Fibroblast of villous mesenchyme (primary cell): ENCODE measurements at regions not wholly inside any gene's neighbourhood (a gene's known extent, or its start where the extent isn't known, plus 50 kb on each side); places are given as distances from the start of the nearest gene placed in this dataset.
A peak's percentile ranks its signal among the peaks of the same experiment; 100 is the strongest.

Experiments
- DNase-seq: peaks from one replicate; pipeline ENCODE4 v3.0.0-alpha.2; 2010; ENCODE audit warnings: low read depth
- H3K4me3 ChIP-seq: 2 replicates; pipeline ENCODE4 v1.5.1; 2011; ENCODE audit warnings: low read depth, mild to moderate bottlenecking, low read length
- TF ChIP-seq, protein P1 (sequence below): IDR thresholded peaks from 2 replicates; pipeline ENCODE4 v1.5.1; 2012; ENCODE audit warnings: low read depth, mild to moderate bottlenecking, low read length; ENCODE audit not compliant: insufficient read depth

DNA sequence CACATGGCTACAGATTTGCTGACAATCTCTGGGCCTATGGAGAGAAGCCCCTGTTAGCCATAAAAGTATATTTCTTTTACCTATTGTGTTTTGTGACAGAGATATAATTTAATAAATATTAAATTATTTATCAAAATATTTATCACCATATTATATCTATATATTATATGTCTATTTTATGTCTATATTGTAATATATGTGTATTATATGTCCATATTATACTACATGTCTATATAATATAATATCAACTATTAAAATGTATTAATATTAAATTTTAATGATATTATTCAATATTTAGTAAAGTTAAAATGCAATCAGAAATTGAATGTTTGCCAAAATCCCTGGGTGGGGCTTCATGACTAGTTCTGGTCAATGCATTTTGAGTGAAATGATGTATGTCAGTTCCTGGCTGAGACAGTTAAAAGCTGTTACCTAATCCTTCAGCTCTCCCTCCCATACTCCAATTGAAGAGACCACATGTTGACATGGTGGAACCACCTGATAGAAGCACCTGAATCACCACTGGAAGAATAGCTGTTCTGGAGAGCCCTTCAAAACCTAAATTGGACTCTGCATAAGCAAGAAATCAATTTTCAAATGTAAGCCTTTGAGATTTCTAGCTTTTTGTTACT lies 357.3 kb upstream of the DDHD1 start:
- DNase-seq = no peak
- no peak overlapping the region for H3K4me3 ChIP-seq
- TF ChIP-seq, protein P1, sequence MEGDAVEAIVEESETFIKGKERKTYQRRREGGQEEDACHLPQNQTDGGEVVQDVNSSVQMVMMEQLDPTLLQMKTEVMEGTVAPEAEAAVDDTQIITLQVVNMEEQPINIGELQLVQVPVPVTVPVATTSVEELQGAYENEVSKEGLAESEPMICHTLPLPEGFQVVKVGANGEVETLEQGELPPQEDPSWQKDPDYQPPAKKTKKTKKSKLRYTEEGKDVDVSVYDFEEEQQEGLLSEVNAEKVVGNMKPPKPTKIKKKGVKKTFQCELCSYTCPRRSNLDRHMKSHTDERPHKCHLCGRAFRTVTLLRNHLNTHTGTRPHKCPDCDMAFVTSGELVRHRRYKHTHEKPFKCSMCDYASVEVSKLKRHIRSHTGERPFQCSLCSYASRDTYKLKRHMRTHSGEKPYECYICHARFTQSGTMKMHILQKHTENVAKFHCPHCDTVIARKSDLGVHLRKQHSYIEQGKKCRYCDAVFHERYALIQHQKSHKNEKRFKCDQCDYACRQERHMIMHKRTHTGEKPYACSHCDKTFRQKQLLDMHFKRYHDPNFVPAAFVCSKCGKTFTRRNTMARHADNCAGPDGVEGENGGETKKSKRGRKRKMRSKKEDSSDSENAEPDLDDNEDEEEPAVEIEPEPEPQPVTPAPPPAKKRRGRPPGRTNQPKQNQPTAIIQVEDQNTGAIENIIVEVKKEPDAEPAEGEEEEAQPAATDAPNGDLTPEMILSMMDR = no peak

DNA sequence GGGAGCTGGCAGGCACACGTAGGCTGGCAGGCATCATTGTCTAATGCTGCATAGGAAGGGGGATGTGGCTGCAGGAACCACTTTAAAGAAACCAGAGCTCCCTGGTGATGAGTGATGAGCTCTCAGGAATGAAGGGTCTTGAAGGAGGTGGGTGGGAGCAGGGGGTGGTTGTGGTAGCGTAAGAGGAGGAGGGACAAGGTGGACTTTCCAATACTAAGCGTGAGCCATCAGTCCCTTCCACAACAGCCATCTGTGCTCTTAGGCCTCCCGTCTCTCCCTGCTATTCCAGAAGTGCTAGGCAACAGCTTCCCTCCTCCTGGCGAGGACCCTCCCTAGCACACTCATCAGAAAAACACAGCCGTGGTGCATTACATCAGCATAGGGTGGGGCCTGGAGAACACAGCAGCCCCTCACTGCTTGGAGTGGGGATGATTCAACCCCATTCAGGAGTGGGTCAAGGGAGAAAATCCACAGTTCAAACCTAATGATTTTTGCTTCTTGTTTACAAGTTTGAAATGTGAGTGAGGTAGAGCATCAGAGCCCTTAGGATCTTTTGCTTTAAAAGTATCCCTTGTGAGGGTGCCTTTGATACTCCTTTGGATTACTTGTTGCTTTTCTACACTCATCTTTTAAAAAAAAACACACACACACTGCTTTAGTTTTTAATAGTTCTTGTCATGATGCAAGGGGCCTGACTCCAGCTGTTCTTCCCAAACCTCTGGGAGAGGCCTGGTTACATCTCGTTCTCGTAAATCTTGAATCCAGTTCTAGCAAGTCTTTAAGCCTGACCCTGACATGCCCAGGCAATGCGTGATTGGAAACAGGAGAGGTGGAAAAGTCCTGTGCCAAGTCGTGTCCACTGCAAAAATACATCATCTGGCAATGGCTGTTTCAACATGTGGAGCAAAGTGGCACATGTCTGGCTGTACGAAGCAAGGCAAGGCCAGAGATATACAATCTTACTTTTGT lies 356.4 kb upstream of the DDHD1 start:
- no peak overlapping the region for H3K4me3 ChIP-seq
- DNase-seq = peak; percentile 98
- TF ChIP-seq, protein P1 = no peak

DNA sequence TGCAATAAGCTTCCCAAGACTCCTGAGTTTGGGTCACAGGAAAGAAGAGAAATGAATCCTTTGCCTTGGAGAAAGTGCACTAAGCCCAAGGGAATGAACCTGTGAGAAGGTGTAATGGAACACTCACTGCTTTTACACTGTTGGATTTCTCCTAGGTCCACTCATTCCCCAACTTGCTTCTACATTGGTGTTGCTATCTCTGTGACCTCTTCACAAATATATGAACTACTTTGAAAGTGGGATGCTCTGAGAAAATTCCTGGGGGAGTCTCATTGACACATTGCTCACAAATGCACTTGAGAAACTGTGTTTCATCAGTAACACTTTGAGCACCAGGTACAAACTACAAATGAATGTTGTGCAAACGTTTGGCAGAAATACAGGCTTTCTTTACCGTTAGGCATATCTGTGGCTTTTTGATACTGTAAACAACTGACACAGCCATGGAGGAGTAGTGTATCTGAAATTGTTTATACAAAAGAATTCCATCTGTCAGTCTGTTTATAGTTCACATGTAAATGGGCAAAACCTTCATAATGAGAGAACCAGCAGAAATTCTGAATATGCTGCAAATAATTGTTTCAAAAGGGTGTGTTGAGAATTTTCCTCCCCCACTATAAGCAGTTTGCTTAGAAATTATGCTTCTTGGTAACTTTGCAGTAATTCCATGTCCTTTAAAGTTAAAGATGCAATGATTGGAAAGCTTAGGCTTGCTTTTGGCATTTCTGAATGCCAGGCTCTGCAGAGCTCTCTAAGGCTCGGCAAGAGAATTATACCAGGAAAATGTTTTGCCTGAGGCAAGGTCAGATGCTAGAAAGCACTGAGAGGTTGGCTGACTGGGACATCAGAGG lies 348.5 kb upstream of the DDHD1 start:
- TF ChIP-seq, protein P1 = no peak
- peak overlapping the region; percentile 35 for H3K4me3 ChIP-seq
- peak; percentile 95 for DNase-seq

DNA sequence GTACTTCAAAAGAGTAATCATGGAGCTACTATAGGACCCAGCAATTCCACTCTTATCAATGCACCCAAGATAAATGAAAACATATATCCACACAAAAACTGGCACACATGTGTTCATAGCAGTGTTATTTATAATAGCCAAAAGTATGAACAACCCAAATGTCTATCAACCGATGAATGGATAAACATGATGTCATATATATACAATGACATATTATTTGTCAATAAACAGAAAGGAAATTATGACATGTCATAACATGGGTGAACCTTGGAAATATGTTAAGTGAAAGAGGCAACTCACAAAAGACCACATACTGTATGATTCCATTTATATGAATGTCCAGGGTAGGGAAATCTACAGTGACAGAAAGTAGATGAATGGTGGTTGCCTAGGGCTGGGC lies 347.1 kb upstream of the DDHD1 start:
- H3K4me3 ChIP-seq = no peak overlapping the region
- DNase-seq = no peak
- TF ChIP-seq, protein P1 = no peak

DNA sequence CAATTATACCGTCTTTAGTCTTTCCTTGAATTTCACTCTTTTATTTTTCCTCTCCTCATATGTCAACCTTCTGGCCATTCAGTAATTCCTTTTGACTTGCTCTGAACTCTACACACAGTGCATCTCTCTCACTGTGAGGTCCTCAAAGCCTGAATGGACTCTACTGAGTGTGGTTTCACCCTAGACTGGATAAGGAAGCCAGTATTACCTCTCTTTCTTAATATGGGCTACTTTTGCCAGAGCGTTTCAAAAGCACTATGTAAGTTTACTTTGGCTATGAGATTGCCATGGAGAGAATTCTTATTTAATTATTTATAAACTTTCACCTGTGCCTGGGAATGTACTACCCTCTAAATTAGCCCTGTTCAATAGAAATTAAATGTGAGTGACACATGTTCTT lies 343.5 kb upstream of the DDHD1 start:
- TF ChIP-seq, protein P1 = no peak
- no peak for DNase-seq
- H3K4me3 ChIP-seq = no peak overlapping the region

DNA sequence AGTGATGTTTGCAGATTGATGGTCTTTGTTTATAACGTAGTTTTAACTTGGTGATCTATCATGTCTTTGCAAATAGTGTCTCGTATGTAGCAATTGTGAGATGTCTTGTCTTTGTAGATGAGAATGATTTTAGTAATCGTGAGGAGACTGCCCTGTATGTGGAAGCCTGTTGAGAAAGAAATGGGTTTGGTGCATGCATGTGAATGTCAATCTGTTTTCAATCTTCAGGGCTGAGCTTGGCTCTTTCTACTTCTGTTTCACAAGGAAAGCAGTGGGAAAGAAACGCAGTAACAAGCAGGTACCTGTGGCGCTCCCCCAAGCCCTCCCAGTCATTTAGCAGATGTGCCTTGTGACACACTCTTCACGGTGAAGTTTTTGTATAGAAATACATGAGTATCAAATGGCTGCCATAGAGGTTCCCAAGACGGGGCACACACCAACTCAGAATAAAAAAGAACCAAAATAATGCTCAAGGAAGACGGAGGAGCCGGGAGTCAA lies 342.8 kb upstream of the DDHD1 start:
- TF ChIP-seq, protein P1 = no peak
- DNase-seq = no peak
- no peak overlapping the region for H3K4me3 ChIP-seq
